ENCODE measurements at regions not wholly inside any gene's neighbourhood (a gene's known extent, or its start where the extent isn't known, plus 50 kb on each side); places are given as distances from the start of the nearest gene placed in this dataset.

GRCh38 chr2:19086231-19086651, 272.2 kb downstream of the OSR1 start:
- Histone ChIP-seq H3K27ac (replicated peaks) (no peak overlapping the region), H3K27me3 (ENCODE audit: insufficient read depth, poor library complexity, severe bottlenecking) (no peaks in the 10 kb centered on the region), H3K4me3 (replicated peaks; ENCODE audit: insufficient read depth, low read length) (no peak overlapping the region)
- DNase-seq (ENCODE audit: low read depth in 1 of 2, low spot score in 1 of 2) = no peak
- TF ChIP-seq CTCF (IDR thresholded peaks at IDR 0.05; ENCODE audit: insufficient read depth, low read length) (no peak), SPI1 (IDR thresholded peaks at IDR 0.05; ENCODE audit: borderline replicate concordance, low read depth) (no peak), REST (IDR thresholded peaks at IDR 0.05; ENCODE audit: insufficient replicate concordance, low read depth) (no peak), POLR2AphosphoS5 (IDR thresholded peaks at IDR 0.05; ENCODE audit: low read depth) (no peak), GABPA (IDR thresholded peaks at IDR 0.05; ENCODE audit: low read depth) (no peak)

GRCh38 chr2:19078709-19079108, 279.7 kb downstream of the OSR1 start:
- H3K27me3 ChIP-seq (ENCODE audit: insufficient read depth, poor library complexity, severe bottlenecking) = no peaks in the 10 kb centered on the region
- no peak overlapping the region for H3K27ac ChIP-seq (replicated peaks)
- DNase-seq (ENCODE audit: low read depth in 1 of 2, low spot score in 1 of 2) = no peak
- TF ChIP-seq POLR2AphosphoS5 (IDR thresholded peaks at IDR 0.05; ENCODE audit: low read depth) (no peak), SPI1 (IDR thresholded peaks at IDR 0.05; ENCODE audit: borderline replicate concordance, low read depth) (no peak), GABPA (IDR thresholded peaks at IDR 0.05; ENCODE audit: low read depth) (no peak), CTCF (IDR thresholded peaks at IDR 0.05; ENCODE audit: insufficient read depth, low read length) (no peak), REST (IDR thresholded peaks at IDR 0.05; ENCODE audit: insufficient replicate concordance, low read depth) (no peak)
- H3K4me3 ChIP-seq (replicated peaks; ENCODE audit: insufficient read depth, low read length) = no peak overlapping the region

GRCh38 chr2:19073522-19073921, 284.9 kb downstream of the OSR1 start:
- Histone ChIP-seq H3K4me3 (replicated peaks; ENCODE audit: insufficient read depth, low read length) (no peak overlapping the region), H3K27ac (replicated peaks) (no peak overlapping the region), H3K27me3 (ENCODE audit: insufficient read depth, poor library complexity, severe bottlenecking) (no peaks in the 10 kb centered on the region)
- no peak for DNase-seq (ENCODE audit: low read depth in 1 of 2, low spot score in 1 of 2)
- TF ChIP-seq SPI1 (IDR thresholded peaks at IDR 0.05; ENCODE audit: borderline replicate concordance, low read depth) = no peak
- TF ChIP-seq REST (IDR thresholded peaks at IDR 0.05; ENCODE audit: insufficient replicate concordance, low read depth) = no peak
- no peak for TF ChIP-seq GABPA (IDR thresholded peaks at IDR 0.05; ENCODE audit: low read depth)
- no peak for TF ChIP-seq CTCF (IDR thresholded peaks at IDR 0.05; ENCODE audit: insufficient read depth, low read length)
- TF ChIP-seq POLR2AphosphoS5 (IDR thresholded peaks at IDR 0.05; ENCODE audit: low read depth) = no peak
